HFF-Myc (cell line): ENCODE measurements at regions not wholly inside any gene's neighbourhood (a gene's known extent, or its start where the extent isn't known, plus 50 kb on each side); places are given as distances from the start of the nearest gene placed in this dataset.
"Not testable (repeated sequence)": the region's sequence is repeated elsewhere in the genome, so short reads cannot be mapped to it uniquely, and the experiment has no call there.

Experiments used
- DNase-seq: peaks from one replicate; pipeline ENCODE4 v3.0.0-alpha.2; 2011; ENCODE audit warnings: low read depth; ENCODE audit errors: extremely low read depth
- H3K4me3 ChIP-seq: replicated peaks from 2 replicates; pipeline ENCODE4 v1.5.1; 2011; ENCODE audit warnings: low read depth, mild to moderate bottlenecking, control low read depth, low read length
- CTCF ChIP-seq: IDR thresholded peaks from 2 replicates; pipeline ENCODE4 v1.5.1; 2012; ENCODE audit warnings: mild to moderate bottlenecking, low read depth, low read length, control low read depth; ENCODE audit errors: missing control alignments

GRCh38 chr3:16004812-16005211, 169.7 kb upstream of the GALNT15 start:
- no peak for DNase-seq
- no peak overlapping the region for H3K4me3 ChIP-seq
- no peak for TF ChIP-seq CTCF

GRCh38 chr3:16011376-16011775, 163.1 kb upstream of the GALNT15 start:
- no peak for DNase-seq
- H3K4me3 ChIP-seq, result no peak overlapping the region
- TF ChIP-seq CTCF, result no peak

DNA sequence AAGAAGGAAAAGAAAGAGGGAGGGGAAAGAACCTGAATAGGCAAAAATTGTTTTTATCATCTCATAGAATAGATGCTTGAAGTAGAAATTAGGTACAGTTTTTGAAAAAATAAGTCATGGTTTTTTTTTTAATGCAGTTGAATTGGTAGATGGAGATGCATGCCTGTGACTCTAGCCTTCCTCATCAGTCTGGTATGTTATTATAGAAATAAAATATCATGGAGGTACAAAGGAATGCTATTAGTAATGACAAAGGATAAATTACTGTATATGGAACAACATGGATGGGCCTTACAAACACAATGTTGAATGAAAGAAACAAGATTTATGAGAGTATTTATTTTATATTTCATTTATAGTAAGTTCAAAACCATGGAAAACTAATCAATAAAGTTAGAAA, 162.4 kb upstream of the GALNT15 start:
- H3K4me3 ChIP-seq, result no peak overlapping the region
- no peak for TF ChIP-seq CTCF
- no peak for DNase-seq

GRCh38 chr3:16013568-16013967, 160.9 kb upstream of the GALNT15 start:
- TF ChIP-seq CTCF, result no peak

DNA sequence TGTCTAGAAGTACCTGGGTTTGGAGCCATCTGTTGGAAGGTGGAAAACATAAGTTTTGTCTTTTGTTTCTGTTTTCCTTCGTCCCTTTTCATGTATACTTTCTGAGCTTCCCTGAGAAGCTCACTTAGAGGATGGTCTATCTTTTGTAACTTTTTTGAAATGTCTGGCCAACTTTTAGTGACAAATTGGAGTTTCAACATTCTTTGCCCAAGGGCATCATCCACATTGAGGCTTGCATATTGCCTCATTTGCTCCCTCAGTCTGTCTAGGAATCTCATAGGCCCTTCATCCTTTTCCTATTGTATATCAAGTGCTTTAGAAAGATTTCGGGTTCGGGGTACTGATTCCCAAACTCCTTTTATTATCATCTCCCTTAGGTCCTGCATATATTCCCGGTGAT, 152.7 kb upstream of the GALNT15 start:
- not testable (repeated sequence) for DNase-seq, H3K4me3 ChIP-seq

More at GRCh38 chr3:16013568-16013967, 160.9 kb upstream of the GALNT15 start:
- no peak for DNase-seq
- no peak overlapping the region for H3K4me3 ChIP-seq

- not testable (repeated sequence) for H3K4me3 ChIP-seq, DNase-seq
Measured at GRCh38 chr3:16023881-16024280, 150.6 kb upstream of the GALNT15 start.

DNA sequence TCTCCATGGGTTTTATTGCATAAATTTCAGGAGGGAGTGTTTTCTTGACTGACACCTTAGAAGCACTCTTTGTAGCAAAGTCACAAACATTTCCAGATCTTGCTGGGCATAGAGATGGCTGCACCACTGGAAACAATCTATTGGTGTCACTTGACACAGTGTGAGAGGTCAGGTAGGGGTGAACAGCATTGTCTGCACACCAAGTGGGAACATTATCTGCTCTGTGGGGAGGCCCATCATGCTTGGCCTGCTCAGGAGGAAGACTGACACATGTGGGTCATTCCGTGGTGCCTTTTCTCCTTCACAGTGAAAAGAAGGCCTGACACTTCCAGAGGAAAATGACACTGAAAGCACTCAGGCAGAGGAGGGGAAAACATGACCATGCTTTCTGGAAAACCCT, 149.9 kb upstream of the GALNT15 start:
- no peak for DNase-seq
- H3K4me3 ChIP-seq, result no peak overlapping the region
- TF ChIP-seq CTCF, result no peak

GRCh38 chr3:16026753-16027152, 147.7 kb upstream of the GALNT15 start:
- DNase-seq, result no peak
- no peak overlapping the region for H3K4me3 ChIP-seq
- TF ChIP-seq CTCF, result no peak
